ENCODE measurements at regions not wholly inside any gene's neighbourhood (a gene's known extent, or its start where the extent isn't known, plus 50 kb on each side); places are given as distances from the start of the nearest gene placed in this dataset.

GRCh38 chr1:73604211-73604610, 593.8 kb downstream of the LRRIQ3 start:
- no peaks in the 10 kb centered on the region for H3K9me3 ChIP-seq
- TF ChIP-seq CTCF (IDR thresholded peaks at IDR 0.05) (no peak), POLR2A (IDR thresholded peaks at IDR 0.05) (no peak)

GRCh38 chr1:73593804-73594203, 604.2 kb downstream of the LRRIQ3 start:
- Histone ChIP-seq H3K36me3 (replicated peaks in 1 of 2; ENCODE audit: insufficient read depth in 1 of 2, low read depth in 2 of 2) (no peaks in the 10 kb centered on the region), H3K4me1 (peaks cover 9% of the 10 kb centered on the region), H3K4me3 (no peak overlapping the region), H3K27ac (peak overlapping the region in 2 of 4 donors; percentile 55 to 64), H3K27me3 (no peaks in the 10 kb centered on the region), H3K9me3 (no peaks in the 10 kb centered on the region)
- intact Hi-C loops (cut with DNase I), result no loop called here
- no peak for TF ChIP-seq POLR2A (IDR thresholded peaks at IDR 0.05)
- WGBS, 2 donors, result 32 to 33% methylated on average over 4 of the region's 4 CpGs
- DNase-seq (no peak), ATAC-seq (no peak)

More at GRCh38 chr1:73604211-73604610, 593.8 kb downstream of the LRRIQ3 start:
- H3K4me1 ChIP-seq, result no peaks in the 10 kb centered on the region
- H3K27me3 ChIP-seq, result no peaks in the 10 kb centered on the region
- no peak overlapping the region for H3K4me3 ChIP-seq
- intact Hi-C loops (cut with DNase I), result no loop called here
- ATAC-seq (no peak), DNase-seq (no peak)
- 21 to 30% methylated on average over 1 of the region's 1 CpG for WGBS, 2 donors
- no peaks in the 10 kb centered on the region for H3K36me3 ChIP-seq (replicated peaks in 1 of 2; ENCODE audit: insufficient read depth in 1 of 2, low read depth in 2 of 2)
- H3K27ac ChIP-seq, result no peak overlapping the region

- ATAC-seq, result peak; percentile 92
- TF ChIP-seq POLR2A (IDR thresholded peaks at IDR 0.05) (no peak), CTCF (IDR thresholded peaks at IDR 0.05) (no peak)
- intact Hi-C loops (cut with DNase I), result no loop called here
- Histone ChIP-seq H3K27ac (peak overlapping the region in 2 of 4 donors; percentile 55 to 64), H3K4me3 (no peak overlapping the region), H3K4me1 (peaks cover 9% of the 10 kb centered on the region), H3K27me3 (no peaks in the 10 kb centered on the region), H3K36me3 (replicated peaks in 1 of 2; ENCODE audit: insufficient read depth in 1 of 2, low read depth in 2 of 2) (no peaks in the 10 kb centered on the region), H3K9me3 (no peaks in the 10 kb centered on the region)
- 8 to 9% methylated on average over 3 of the region's 3 CpGs for WGBS, 2 donors
- DNase-seq, result peak; percentile 22 to 45 (median 32)
Observed at GRCh38 chr1:73593364-73593763, 604.6 kb downstream of the LRRIQ3 start.

GRCh38 chr1:73587080-73587479, 610.9 kb downstream of the LRRIQ3 start:
- 93 to 94% methylated on average over 1 of the region's 1 CpG for WGBS, 2 donors
- Histone ChIP-seq H3K9me3 (no peaks in the 10 kb centered on the region), H3K36me3 (replicated peaks in 1 of 2; ENCODE audit: insufficient read depth in 1 of 2, low read depth in 2 of 2) (no peaks in the 10 kb centered on the region), H3K27ac (no peak overlapping the region), H3K4me3 (no peak overlapping the region), H3K4me1 (no peaks in the 10 kb centered on the region), H3K27me3 (no peaks in the 10 kb centered on the region)
- ATAC-seq, result no peak
- intact Hi-C loops (cut with DNase I), result no loop called here
- TF ChIP-seq POLR2A (IDR thresholded peaks at IDR 0.05) (no peak), CTCF (IDR thresholded peaks at IDR 0.05) (no peak)
- DNase-seq, result no peak

GRCh38 chr1:73577206-73577605, 620.8 kb downstream of the LRRIQ3 start:
- no peak overlapping the region for H3K4me3 ChIP-seq
- no peak for ATAC-seq
- intact Hi-C loops (cut with DNase I), result no loop called here

More at GRCh38 chr1:73577206-73577605, 620.8 kb downstream of the LRRIQ3 start:
- Histone ChIP-seq H3K9me3 (no peaks in the 10 kb centered on the region), H3K27me3 (no peaks in the 10 kb centered on the region), H3K4me1 (no peaks in the 10 kb centered on the region), H3K27ac (no peak overlapping the region), H3K36me3 (replicated peaks in 1 of 2; ENCODE audit: insufficient read depth in 1 of 2, low read depth in 2 of 2) (no peaks in the 10 kb centered on the region)
- DNase-seq, result no peak
- WGBS, 2 donors, result 60 to 75% methylated on average over 1 of the region's 1 CpG
- TF ChIP-seq CTCF (IDR thresholded peaks at IDR 0.05) (no peak), POLR2A (IDR thresholded peaks at IDR 0.05) (no peak)

Data from body of pancreas (tissue), 4 donors.